HG03520 (cell line): ENCODE measurements at regions not wholly inside any gene's neighbourhood (a gene's known extent, or its start where the extent isn't known, plus 50 kb on each side); places are given as distances from the start of the nearest gene placed in this dataset.

Experiments used
- ATAC-seq: cut with Tn5 transposase; IDR thresholded peaks from one replicate; pipeline ENCODE4 v1.9.1; 2021; ENCODE audit warnings: mild to moderate bottlenecking, moderate library complexity; ENCODE audit not compliant: unreplicated experiment

GRCh38 chr15:31545257-31545656 lies 218.6 kb downstream of the KLF13 start:
- no peak for ATAC-seq

- ATAC-seq, result no peak
These were observed 223.8 kb downstream of the KLF13 start for GRCh38 chr15:31550211-31550977.

GRCh38 chr15:31551323-31551722 lies 224.7 kb downstream of the KLF13 start:
- no peak for ATAC-seq

- no peak for ATAC-seq
These were observed 226.0 kb downstream of the KLF13 start for GRCh38 chr15:31552482-31553099.

- ATAC-seq, result no peak
These were observed 227.6 kb downstream of the KLF13 start for GRCh38 chr15:31554261-31554660.

- ATAC-seq, result no peak
These were observed 228.4 kb downstream of the KLF13 start for GRCh38 chr15:31555022-31555421.

GRCh38 chr15:31556494-31557150 lies 230.0 kb downstream of the KLF13 start:
- ATAC-seq, result no peak

GRCh38 chr15:31557899-31558298 lies 231.3 kb downstream of the KLF13 start:
- ATAC-seq, result no peak

- no peak for ATAC-seq
These were observed 232.2 kb downstream of the KLF13 start for GRCh38 chr15:31558840-31559239.

- no peak for ATAC-seq
These were observed 233.2 kb downstream of the KLF13 start for GRCh38 chr15:31559786-31560185.

- ATAC-seq, result no peak
These were observed 234.0 kb downstream of the KLF13 start for GRCh38 chr15:31560643-31561042.

GRCh38 chr15:31561156-31561555 lies 234.5 kb downstream of the KLF13 start:
- no peak for ATAC-seq

GRCh38 chr15:31563001-31563400 lies 236.4 kb downstream of the KLF13 start:
- no peak for ATAC-seq

GRCh38 chr15:31563421-31563820 lies 236.8 kb downstream of the KLF13 start:
- ATAC-seq, result no peak

GRCh38 chr15:31567861-31568260 lies 241.2 kb downstream of the KLF13 start:
- ATAC-seq, result no peak

GRCh38 chr15:31569836-31570235 lies 243.2 kb downstream of the KLF13 start:
- no peak for ATAC-seq

- ATAC-seq, result no peak
These were observed 244.0 kb downstream of the KLF13 start for GRCh38 chr15:31570591-31570990.

- ATAC-seq, result no peak
These were observed 245.0 kb downstream of the KLF13 start for GRCh38 chr15:31571676-31572075.

- ATAC-seq, result no peak
These were observed 247.1 kb downstream of the KLF13 start for GRCh38 chr15:31573759-31574158.

GRCh38 chr15:31574766-31575165 lies 248.1 kb downstream of the KLF13 start:
- ATAC-seq, result no peak

GRCh38 chr15:31577108-31577507 lies 250.5 kb downstream of the KLF13 start:
- no peak for ATAC-seq

GRCh38 chr15:31579282-31579681 lies 252.6 kb downstream of the KLF13 start:
- no peak for ATAC-seq
